Fibroblast of pulmonary artery (primary cell): ENCODE measurements at regions not wholly inside any gene's neighbourhood (a gene's known extent, or its start where the extent isn't known, plus 50 kb on each side); places are given as distances from the start of the nearest gene placed in this dataset.

Experiments
- DNase-seq: peaks from one replicate; pipeline ENCODE4 v3.0.0-alpha.2; 2010; ENCODE audit warnings: low read depth
- H3K4me3 ChIP-seq: replicated peaks from 2 replicates; pipeline ENCODE4 v1.5.1; 2011; ENCODE audit warnings: low read depth, mild to moderate bottlenecking, control low read depth, low read length, moderate library complexity
- TF ChIP-seq, protein P1 (sequence below): IDR thresholded peaks from 2 replicates; pipeline ENCODE4 v1.5.1; 2011; ENCODE audit warnings: mild to moderate bottlenecking, control low read depth, low read length, inconsistent platforms; ENCODE audit errors: missing control alignments

DNA sequence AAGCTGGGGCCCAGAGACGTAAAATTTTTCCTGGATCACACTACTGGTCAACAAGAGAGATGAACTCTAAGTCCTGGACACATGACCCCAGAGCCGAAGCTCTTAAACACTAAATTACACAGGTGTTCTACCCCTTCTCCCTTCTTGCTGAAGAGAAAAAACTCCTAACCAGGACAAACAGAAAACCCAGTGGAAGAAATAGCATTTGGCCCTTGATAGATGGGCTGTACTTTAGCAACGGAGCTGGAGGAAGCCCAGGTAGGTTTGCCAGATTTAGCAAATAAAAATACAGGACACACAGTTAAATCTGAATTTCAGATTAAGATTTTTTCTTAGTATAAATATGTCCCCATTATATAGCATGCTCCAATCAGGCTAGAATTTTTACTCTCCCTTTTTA, 72.7 kb downstream of the DIRAS3 start:
- DNase-seq: no peak
- TF ChIP-seq, protein P1, sequence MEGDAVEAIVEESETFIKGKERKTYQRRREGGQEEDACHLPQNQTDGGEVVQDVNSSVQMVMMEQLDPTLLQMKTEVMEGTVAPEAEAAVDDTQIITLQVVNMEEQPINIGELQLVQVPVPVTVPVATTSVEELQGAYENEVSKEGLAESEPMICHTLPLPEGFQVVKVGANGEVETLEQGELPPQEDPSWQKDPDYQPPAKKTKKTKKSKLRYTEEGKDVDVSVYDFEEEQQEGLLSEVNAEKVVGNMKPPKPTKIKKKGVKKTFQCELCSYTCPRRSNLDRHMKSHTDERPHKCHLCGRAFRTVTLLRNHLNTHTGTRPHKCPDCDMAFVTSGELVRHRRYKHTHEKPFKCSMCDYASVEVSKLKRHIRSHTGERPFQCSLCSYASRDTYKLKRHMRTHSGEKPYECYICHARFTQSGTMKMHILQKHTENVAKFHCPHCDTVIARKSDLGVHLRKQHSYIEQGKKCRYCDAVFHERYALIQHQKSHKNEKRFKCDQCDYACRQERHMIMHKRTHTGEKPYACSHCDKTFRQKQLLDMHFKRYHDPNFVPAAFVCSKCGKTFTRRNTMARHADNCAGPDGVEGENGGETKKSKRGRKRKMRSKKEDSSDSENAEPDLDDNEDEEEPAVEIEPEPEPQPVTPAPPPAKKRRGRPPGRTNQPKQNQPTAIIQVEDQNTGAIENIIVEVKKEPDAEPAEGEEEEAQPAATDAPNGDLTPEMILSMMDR: no peak
- H3K4me3 ChIP-seq: no peak overlapping the region

DNA sequence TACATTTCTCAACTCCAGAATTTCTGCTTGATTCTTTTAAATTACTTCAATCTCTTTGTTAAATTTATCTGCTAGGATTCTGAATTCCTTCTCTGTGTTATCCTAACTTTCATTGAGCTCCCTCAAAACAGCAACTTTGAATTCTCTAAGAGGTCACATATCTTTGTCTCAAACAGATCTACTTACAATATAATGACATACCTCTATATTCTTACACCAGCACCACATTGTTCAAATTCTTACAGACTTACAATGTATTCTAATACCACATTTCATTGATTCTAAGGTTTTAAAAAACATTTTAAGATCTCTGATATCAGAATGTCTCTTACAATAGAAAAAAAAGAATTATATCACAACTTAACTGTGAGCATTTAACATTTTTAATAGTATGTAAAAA, 77.4 kb downstream of the DIRAS3 start:
- H3K4me3 ChIP-seq: no peak overlapping the region
- no peak for DNase-seq

DNA sequence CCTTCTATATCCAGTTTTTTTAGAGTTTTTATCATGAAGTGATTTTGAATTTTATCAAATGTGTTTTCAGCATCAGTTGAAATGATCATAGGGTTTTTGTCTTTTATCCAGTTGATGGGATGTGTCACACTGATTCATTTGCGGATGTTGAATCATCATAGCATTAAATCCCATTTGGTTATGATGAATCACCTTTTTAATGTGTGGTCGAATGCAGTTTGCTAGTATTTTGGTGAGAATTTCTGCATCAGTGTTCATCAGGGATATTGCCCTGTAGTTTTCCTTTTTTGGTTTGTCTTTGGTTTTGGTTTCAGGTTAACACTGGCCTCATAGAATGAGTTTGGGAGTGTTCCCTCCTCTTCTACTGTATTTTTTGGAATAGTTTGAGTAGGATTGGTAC, 80.3 kb downstream of the DIRAS3 start:
- H3K4me3 ChIP-seq: no peak overlapping the region
- TF ChIP-seq, protein P1: no peak
- peak; percentile 62 for DNase-seq

More for the DNA sequence above, 77.4 kb downstream of the DIRAS3 start:
- TF ChIP-seq, protein P1: no peak

DNA sequence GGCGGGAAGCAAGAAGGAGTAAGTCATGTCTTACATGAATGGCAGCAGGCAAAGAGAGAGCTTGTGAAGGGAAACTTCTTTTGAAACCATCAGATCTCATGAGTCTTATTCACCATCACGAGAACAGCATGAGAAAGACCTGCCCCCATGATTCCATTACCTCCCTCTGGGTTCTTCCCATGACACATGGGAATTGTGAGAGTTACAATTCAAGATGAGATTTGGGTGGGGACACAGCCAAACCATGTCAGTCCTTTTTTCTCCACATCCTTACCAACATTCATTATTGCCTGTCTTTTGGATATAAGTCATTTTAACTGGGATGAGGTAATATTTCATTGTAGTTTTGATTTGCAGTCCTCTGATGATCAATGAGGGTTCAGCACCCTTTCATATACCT, 81.0 kb downstream of the DIRAS3 start:
- TF ChIP-seq, protein P1: no peak
- no peak for DNase-seq
- H3K4me3 ChIP-seq: no peak overlapping the region

DNA sequence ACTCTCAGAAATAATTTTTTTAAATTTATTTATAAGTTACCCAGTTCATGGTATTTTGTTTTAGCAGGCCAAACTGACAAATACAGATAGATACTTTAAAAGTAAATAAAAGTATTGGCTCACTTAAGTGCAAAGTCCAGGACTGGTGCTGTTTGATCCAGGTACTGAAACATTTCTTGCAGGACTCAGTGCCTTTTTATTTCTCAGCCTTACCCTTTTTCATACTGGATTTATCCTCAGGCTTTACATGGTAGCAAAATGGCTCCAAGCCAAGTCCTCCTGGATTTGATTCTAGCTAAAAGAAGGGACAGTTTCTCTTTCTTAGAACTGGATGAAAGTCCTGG, 83.8 kb downstream of the DIRAS3 start:
- no peak for DNase-seq
- H3K4me3 ChIP-seq: no peak overlapping the region
- TF ChIP-seq, protein P1: no peak

DNA sequence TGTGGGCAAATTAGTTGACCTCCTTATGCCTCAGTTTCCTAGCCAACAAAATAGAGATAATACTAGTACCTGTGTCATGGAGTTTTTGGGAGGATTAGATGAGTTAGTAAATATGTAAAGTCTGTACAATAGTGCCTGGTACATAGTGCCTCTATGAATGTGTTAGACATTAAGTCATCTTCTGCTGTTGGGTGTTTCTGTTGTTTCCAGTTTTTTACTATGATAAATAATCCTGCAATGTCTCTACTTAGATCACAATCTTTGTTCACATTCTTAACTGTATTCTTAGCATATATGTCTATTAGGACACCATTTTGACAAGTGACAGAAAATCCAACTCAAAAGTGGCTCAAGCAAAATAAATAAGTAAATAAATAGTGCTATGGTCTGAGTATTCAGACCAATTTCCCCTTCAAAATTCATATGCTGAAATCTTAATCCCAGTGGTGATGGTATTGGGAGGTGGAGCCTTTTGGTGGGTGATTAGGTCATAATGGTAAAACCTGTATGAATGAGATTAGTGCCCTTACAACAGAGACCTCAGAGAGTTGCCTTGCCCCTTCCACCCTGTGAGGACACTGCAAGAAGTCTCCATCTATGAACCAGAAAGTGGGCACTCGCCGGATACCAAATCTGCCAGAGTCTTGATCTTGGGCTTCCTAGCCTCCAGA, 84.3 kb downstream of the DIRAS3 start:
- no peak for DNase-seq
- TF ChIP-seq, protein P1: no peak
- no peak overlapping the region for H3K4me3 ChIP-seq

DNA sequence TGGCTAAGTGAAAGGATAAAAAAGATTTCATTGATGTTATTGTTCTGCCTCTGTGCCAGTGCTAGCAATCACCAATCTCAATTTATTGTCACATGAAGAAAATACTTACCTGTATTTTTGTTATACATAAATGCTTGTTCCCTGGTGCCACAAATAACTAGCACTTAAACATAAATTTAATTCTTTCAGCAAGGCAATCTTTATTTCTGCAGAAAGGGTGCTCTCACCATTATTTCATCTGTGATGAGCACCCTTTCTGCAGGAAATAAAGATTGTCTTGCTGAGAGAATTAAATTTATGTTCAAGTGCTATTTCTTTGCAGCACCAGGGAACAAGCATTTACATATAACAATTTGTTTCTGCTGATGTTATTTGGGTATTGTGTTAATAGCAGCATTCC, 87.2 kb downstream of the DIRAS3 start:
- TF ChIP-seq, protein P1: no peak
- H3K4me3 ChIP-seq: no peak overlapping the region
- DNase-seq: no peak
